Body of pancreas (tissue), 4 donors: ENCODE measurements at regions not wholly inside any gene's neighbourhood (a gene's known extent, or its start where the extent isn't known, plus 50 kb on each side); places are given as distances from the start of the nearest gene placed in this dataset.

ENCODE experiments used
- ATAC-seq: fragments of 150-250 bp; one replicate; pipeline ENCODE4 v1.9.1; 2016
- DNase-seq, 4 donors: peaks; one replicate each; pipeline ENCODE4 v3.0.0-alpha.2; 2019
- H3K27ac ChIP-seq, 4 donors: fragments of 200-600 bp; sonication (generic); 1 replicate in 3 of 4; 2 replicates in 1 of 4; pipeline versions ENCODE4 v1.5.1 to v1.6.1; 2016 to 2019; ENCODE audit warnings: mild to moderate bottlenecking in 1 of 4, mixed read lengths in 1 of 4, moderate library complexity in 1 of 4
- H3K27me3 ChIP-seq, 2 donors: fragments of 200-600 bp; sonication (generic); one replicate each; pipeline ENCODE4 v1.6.0; 2016; ENCODE audit warnings: mild to moderate bottlenecking in 1 of 2
- H3K36me3 ChIP-seq, 2 donors: fragments of 200-600 bp; sonication (generic); replicated peaks in 1 of 2; 2 replicates each; pipeline ENCODE4 v1.5.1; 2016; ENCODE audit warnings: low read depth in 2 of 2; ENCODE audit not compliant: insufficient read depth in 1 of 2
- H3K4me1 ChIP-seq: fragments of 200-600 bp; sonication (generic); one replicate; pipeline ENCODE4 v1.6.0; 2016
- H3K4me3 ChIP-seq, 2 donors: fragments of 200-600 bp; sonication (generic); 1 replicate in 1 of 2; 2 replicates in 1 of 2; pipeline ENCODE4 v1.5.1; 2016 to 2019
- H3K9me3 ChIP-seq, 3 donors: fragments of 200-600 bp; sonication (generic); 1 replicate in 2 of 3; 2 replicates in 1 of 3; pipeline ENCODE4 v1.5.1; 2016
- POLR2A ChIP-seq, 3 donors: fragments of 450-650 bp; IDR thresholded peaks; one replicate each; pipeline ENCODE4 v1.6.1; 2016; ENCODE audit warnings: antibody characterized with exemption in 3 of 3, mild to moderate bottlenecking in 2 of 3
- WGBS, 2 donors: methylation state at CpG; one replicate each; pipeline ENCODE4 v1.1.5; 2017; 5-methylcytosine and 5-hydroxymethylcytosine counted together
- intact Hi-C: fragments of 100-400 bp; cut with DNase I; formaldehyde crosslinking; loops from one replicate; pipeline ENCODE4 v1.15.1; 2023
- TF ChIP-seq, protein P1 (sequence below), 7 experiments: fragments of 450-650 bp in 4 of 7; fragments of 200-600 bp in 3 of 7; sonication (generic) in 3 of 7; IDR thresholded peaks; one replicate each; pipeline ENCODE4 v1.5.1; 2016 to 2019; ENCODE audit warnings: antibody characterized with exemption in 7 of 7

DNA sequence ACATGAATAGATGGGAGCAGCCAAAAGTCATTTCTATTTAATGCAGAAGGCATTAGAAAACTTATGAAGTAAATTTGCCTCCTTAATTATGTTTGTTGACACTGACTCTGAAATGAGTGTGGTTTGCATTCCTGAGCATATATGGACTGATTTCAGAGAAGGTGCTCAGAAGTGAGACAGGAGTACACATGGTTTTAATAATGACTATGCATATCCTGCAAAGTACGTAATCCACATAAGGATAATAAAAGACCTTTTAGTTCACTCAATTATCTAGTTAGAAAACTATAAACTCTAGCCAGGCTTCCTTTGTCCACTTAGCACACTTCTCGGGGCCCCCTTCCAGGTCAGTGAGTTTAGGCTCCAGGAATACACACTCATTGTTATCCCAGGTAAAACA lies 75.7 kb upstream of the SNX2 start:
- H3K27ac ChIP-seq, result no peak overlapping the region
- no peaks in the 10 kb centered on the region for H3K36me3 ChIP-seq
- no peaks in the 10 kb centered on the region for H3K4me1 ChIP-seq
- TF ChIP-seq POLR2A (IDR thresholded peaks at IDR 0.05), result no peak
- TF ChIP-seq, protein P1, sequence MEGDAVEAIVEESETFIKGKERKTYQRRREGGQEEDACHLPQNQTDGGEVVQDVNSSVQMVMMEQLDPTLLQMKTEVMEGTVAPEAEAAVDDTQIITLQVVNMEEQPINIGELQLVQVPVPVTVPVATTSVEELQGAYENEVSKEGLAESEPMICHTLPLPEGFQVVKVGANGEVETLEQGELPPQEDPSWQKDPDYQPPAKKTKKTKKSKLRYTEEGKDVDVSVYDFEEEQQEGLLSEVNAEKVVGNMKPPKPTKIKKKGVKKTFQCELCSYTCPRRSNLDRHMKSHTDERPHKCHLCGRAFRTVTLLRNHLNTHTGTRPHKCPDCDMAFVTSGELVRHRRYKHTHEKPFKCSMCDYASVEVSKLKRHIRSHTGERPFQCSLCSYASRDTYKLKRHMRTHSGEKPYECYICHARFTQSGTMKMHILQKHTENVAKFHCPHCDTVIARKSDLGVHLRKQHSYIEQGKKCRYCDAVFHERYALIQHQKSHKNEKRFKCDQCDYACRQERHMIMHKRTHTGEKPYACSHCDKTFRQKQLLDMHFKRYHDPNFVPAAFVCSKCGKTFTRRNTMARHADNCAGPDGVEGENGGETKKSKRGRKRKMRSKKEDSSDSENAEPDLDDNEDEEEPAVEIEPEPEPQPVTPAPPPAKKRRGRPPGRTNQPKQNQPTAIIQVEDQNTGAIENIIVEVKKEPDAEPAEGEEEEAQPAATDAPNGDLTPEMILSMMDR (IDR thresholded peaks at IDR 0.05), result no peak
- ATAC-seq (no peak), DNase-seq (no peak)
- H3K4me3 ChIP-seq, result no peak overlapping the region
- intact Hi-C loops, result no loop called here
- WGBS, 2 donors, result 72 to 92% methylated on average over 2 of the region's 2 CpGs
- no peaks in the 10 kb centered on the region for H3K27me3 ChIP-seq
- no peaks in the 10 kb centered on the region for H3K9me3 ChIP-seq

DNA sequence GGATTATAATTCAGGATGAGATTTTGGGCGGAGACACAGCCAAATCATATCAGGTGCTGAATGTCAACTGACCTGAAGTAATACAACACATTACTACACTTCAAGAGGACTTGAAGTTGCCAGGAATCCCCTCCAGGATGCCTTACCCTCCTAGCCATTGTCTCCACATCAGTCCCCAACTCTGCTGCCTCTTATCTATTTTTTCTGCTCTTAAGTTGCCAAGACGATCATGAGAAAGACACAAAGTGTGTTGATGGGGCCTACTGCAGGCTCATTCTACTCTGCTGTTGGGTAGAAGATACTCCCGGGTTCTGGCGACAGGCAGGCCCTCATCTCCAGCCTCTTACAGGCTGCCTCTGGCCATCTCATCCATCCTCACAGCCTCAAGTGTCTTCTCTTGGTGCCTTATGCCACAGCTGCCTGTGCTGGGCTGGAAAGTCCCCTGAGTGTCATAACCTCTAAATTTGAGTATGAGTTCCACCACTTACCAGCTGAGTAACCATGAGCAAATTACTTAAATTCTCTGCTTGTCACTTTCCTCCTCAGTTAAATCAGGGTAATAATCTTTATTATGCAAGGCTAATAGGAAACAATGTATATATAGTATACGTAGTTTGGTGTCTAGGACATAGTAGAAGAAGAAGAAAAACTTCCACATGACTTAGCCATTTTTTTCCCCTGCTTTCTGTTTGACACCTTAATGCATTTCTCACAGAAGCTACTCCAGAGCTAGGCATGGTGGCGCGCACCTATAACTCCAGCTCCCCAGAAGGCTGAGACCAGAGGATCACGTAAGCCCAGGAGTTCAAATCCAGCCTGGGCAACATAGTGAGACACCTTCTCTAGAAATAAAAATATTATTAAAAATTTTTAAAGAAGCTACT lies 73.0 kb upstream of the SNX2 start:
- DNase-seq, result no peak
- no peaks in the 10 kb centered on the region for H3K27me3 ChIP-seq
- H3K27ac ChIP-seq, result no peak overlapping the region
- 73 to 87% methylated on average over 8 of the region's 8 CpGs for WGBS, 2 donors
- no peak for TF ChIP-seq POLR2A (IDR thresholded peaks at IDR 0.05)
- TF ChIP-seq, protein P1 (IDR thresholded peaks at IDR 0.05), result no peak
- intact Hi-C loops, result no loop called here
- no peak overlapping the region for H3K4me3 ChIP-seq
- H3K36me3 ChIP-seq, result no peaks in the 10 kb centered on the region
- no peak for ATAC-seq
- no peaks in the 10 kb centered on the region for H3K9me3 ChIP-seq
- H3K4me1 ChIP-seq, result no peaks in the 10 kb centered on the region

DNA sequence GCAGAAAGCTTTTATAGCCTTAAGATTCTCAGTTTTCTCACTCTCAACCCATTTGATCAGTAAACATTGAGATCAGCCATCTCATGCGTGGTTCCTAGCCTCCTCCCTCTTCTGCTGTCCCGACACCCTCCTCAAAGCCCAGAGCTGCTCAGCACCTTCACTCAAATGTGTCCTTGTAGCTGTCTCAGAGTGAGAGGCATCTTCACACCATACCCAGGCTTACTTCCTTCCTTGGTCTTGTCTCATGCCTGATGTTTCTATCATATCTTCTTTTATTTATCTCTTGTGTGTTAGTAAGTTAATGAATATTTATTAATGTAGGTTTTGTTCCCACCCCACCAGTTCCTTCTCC lies 72.4 kb upstream of the SNX2 start:
- ATAC-seq (no peak), DNase-seq (no peak)
- TF ChIP-seq POLR2A (IDR thresholded peaks at IDR 0.05), result no peak
- TF ChIP-seq, protein P1 (IDR thresholded peaks at IDR 0.05), result no peak
- intact Hi-C loops, result no loop called here
- Histone ChIP-seq H3K27me3 (no peaks in the 10 kb centered on the region), H3K9me3 (no peaks in the 10 kb centered on the region), H3K27ac (no peak overlapping the region), H3K4me1 (no peaks in the 10 kb centered on the region), H3K4me3 (no peak overlapping the region), H3K36me3 (no peaks in the 10 kb centered on the region)
- WGBS, 2 donors, result 63 to 77% methylated on average over 2 of the region's 2 CpGs

- Histone ChIP-seq H3K27me3 (no peaks in the 10 kb centered on the region), H3K4me1 (no peaks in the 10 kb centered on the region), H3K27ac (no peak overlapping the region), H3K36me3 (no peaks in the 10 kb centered on the region), H3K4me3 (no peak overlapping the region), H3K9me3 (no peaks in the 10 kb centered on the region)
- no peak for ATAC-seq
- DNase-seq, result no peak
- WGBS, 2 donors, result 66% methylated on average over 4 of the region's 4 CpGs
- intact Hi-C loops, result no loop called here
- TF ChIP-seq POLR2A (IDR thresholded peaks at IDR 0.05), result no peak
- TF ChIP-seq, protein P1 (IDR thresholded peaks at IDR 0.05), result no peak
These were observed 71.7 kb upstream of the SNX2 start for GRCh38 chr5:122703203-122703602.
